ENCODE measurements at regions not wholly inside any gene's neighbourhood (a gene's known extent, or its start where the extent isn't known, plus 50 kb on each side); places are given as distances from the start of the nearest gene placed in this dataset.

DNA sequence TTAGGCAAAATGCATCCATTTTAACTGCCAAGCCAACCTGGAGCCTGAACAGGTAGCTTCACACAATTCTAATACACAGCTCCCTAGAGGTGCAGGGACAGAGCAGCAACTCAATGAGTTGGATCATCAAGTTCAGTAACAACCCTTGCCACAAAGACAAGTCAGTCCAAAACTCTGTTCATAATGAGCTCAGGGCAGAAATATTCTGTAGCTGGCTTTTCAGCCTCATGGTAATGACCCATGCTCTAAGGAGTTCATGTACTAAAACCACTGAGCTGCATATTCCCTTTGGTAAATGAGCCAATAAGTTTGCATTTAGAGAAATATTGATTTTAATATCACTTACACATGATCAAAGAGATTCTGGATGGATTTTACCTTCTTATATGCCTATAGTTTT, 316.1 kb downstream of the SEC23A start:
- H3K9me2 ChIP-seq (ENCODE audit: insufficient read depth, low read length), result no peaks in the 10 kb centered on the region
- no peak overlapping the region for H3K4me2 ChIP-seq (ENCODE audit: low read length)
- no peaks in the 10 kb centered on the region for H3K4me1 ChIP-seq (ENCODE audit: insufficient read depth, low read length, poor library complexity, severe bottlenecking)
- no peak overlapping the region for H3K4me3 ChIP-seq (ENCODE audit: low read depth, low read length, poor library complexity, severe bottlenecking)
- TF ChIP-seq EZH2phosphoT487 (IDR thresholded peaks at IDR 0.05; ENCODE audit: borderline replicate concordance, low read depth, low read length) (no peak), CTCF (conservative IDR thresholded peaks at IDR 0.05; ENCODE audit: low read length) (no peak)
- H3K36me3 ChIP-seq (ENCODE audit: insufficient read depth, low read length), result no peaks in the 10 kb centered on the region
- no peaks in the 10 kb centered on the region for H3K79me2 ChIP-seq (ENCODE audit: insufficient read depth, low read depth, low read length)
- no TSS peak for BruUV-seq (replicated peaks)
- no peak overlapping the region for H2AFZ ChIP-seq (ENCODE audit: low read length)
- H4K20me1 ChIP-seq (ENCODE audit: insufficient read depth, low read length), result no peaks in the 10 kb centered on the region
- DNase-seq (ENCODE audit: low spot score), result no peak
- ChIA-PET CTCF (ENCODE audit: unreplicated experiment) (no interaction called here), POLR2A (no interaction called here)
- no peaks in the 10 kb centered on the region for H3K9me3 ChIP-seq (ENCODE audit: low read length)
- intact Hi-C loops (cut with micrococcal nuclease; ENCODE audit: unreplicated experiment), result no loop called here
- H3K27ac ChIP-seq (ENCODE audit: low read depth, low read length, poor library complexity, severe bottlenecking), result no peak overlapping the region

- Histone ChIP-seq H3K9me3 (ENCODE audit: low read length) (no peaks in the 10 kb centered on the region), H3K36me3 (ENCODE audit: insufficient read depth, low read length) (no peaks in the 10 kb centered on the region), H3K4me2 (ENCODE audit: low read length) (no peak overlapping the region), H3K27ac (ENCODE audit: low read depth, low read length, poor library complexity, severe bottlenecking) (no peak overlapping the region), H3K79me2 (ENCODE audit: insufficient read depth, low read depth, low read length) (no peaks in the 10 kb centered on the region), H2AFZ (ENCODE audit: low read length) (no peak overlapping the region), H3K4me1 (ENCODE audit: insufficient read depth, low read length, poor library complexity, severe bottlenecking) (no peaks in the 10 kb centered on the region), H3K9me2 (ENCODE audit: insufficient read depth, low read length) (no peaks in the 10 kb centered on the region), H3K4me3 (ENCODE audit: low read depth, low read length, poor library complexity, severe bottlenecking) (no peak overlapping the region), H4K20me1 (ENCODE audit: insufficient read depth, low read length) (no peaks in the 10 kb centered on the region)
- no TSS peak for BruUV-seq (replicated peaks)
- POLR2A ChIA-PET, result no interaction called here
- intact Hi-C loops (cut with micrococcal nuclease; ENCODE audit: unreplicated experiment), result no loop called here
- no peak for TF ChIP-seq EZH2phosphoT487 (IDR thresholded peaks at IDR 0.05; ENCODE audit: borderline replicate concordance, low read depth, low read length)
- no peak for TF ChIP-seq CTCF (conservative IDR thresholded peaks at IDR 0.05; ENCODE audit: low read length)
- no peak for DNase-seq (ENCODE audit: low spot score)
- CTCF ChIA-PET (ENCODE audit: unreplicated experiment), result no interaction called here
These were observed 325.6 kb downstream of the SEC23A start for GRCh38 chr14:38777401-38777800.

GRCh38 chr14:38775986-38776385, 327.0 kb downstream of the SEC23A start:
- Histone ChIP-seq H3K4me2 (ENCODE audit: low read length) (no peak overlapping the region), H3K4me3 (ENCODE audit: low read depth, low read length, poor library complexity, severe bottlenecking) (no peak overlapping the region)
- POLR2A ChIA-PET, result interaction anchor here (1.0 kb wide), 1 partner anchor 20 kb away, joined by 4 read pairs; no protein-coding TSS in a partner anchor

More at GRCh38 chr14:38775986-38776385, 327.0 kb downstream of the SEC23A start:
- no TSS peak for BruUV-seq (replicated peaks)
- H3K79me2 ChIP-seq (ENCODE audit: insufficient read depth, low read depth, low read length), result no peaks in the 10 kb centered on the region
- CTCF ChIA-PET (ENCODE audit: unreplicated experiment), result no interaction called here
- no peaks in the 10 kb centered on the region for H3K9me2 ChIP-seq (ENCODE audit: insufficient read depth, low read length)
- no peaks in the 10 kb centered on the region for H3K4me1 ChIP-seq (ENCODE audit: insufficient read depth, low read length, poor library complexity, severe bottlenecking)
- intact Hi-C loops (cut with micrococcal nuclease; ENCODE audit: unreplicated experiment), result no loop called here
- TF ChIP-seq EZH2phosphoT487 (IDR thresholded peaks at IDR 0.05; ENCODE audit: borderline replicate concordance, low read depth, low read length) (no peak), CTCF (conservative IDR thresholded peaks at IDR 0.05; ENCODE audit: low read length) (no peak)
- DNase-seq (ENCODE audit: low spot score), result no peak
- H3K9me3 ChIP-seq (ENCODE audit: low read length), result no peaks in the 10 kb centered on the region
- no peak overlapping the region for H3K27ac ChIP-seq (ENCODE audit: low read depth, low read length, poor library complexity, severe bottlenecking)
- no peaks in the 10 kb centered on the region for H4K20me1 ChIP-seq (ENCODE audit: insufficient read depth, low read length)
- no peaks in the 10 kb centered on the region for H3K36me3 ChIP-seq (ENCODE audit: insufficient read depth, low read length)
- H2AFZ ChIP-seq (ENCODE audit: low read length), result no peak overlapping the region

All from OCI-LY7 (cell line).